Hepatocyte (in vitro differentiated cells): ENCODE measurements at regions not wholly inside any gene's neighbourhood (a gene's known extent, or its start where the extent isn't known, plus 50 kb on each side); places are given as distances from the start of the nearest gene placed in this dataset.

Source experiments
- DNase-seq: peaks from one replicate; pipeline ENCODE4 v3.0.0-alpha.2; 2016; ENCODE audit warnings: low spot score
- H2AFZ ChIP-seq: fragments of 200-600 bp; sonication (generic); 2 replicates; pipeline ENCODE4 v1.6.0; 2016; ENCODE audit warnings: antibody characterized with exemption, mild to moderate bottlenecking
- H3K27ac ChIP-seq: fragments of 200-600 bp; sonication (generic); 2 replicates; pipeline ENCODE4 v1.5.1; 2016; ENCODE audit warnings: mild to moderate bottlenecking
- H3K27me3 ChIP-seq: fragments of 200-600 bp; sonication (generic); 2 replicates; pipeline ENCODE4 v1.6.1; 2016
- H3K36me3 ChIP-seq: fragments of 200-600 bp; sonication (generic); replicated peaks from 2 replicates; pipeline ENCODE4 v1.5.1; 2016; ENCODE audit warnings: low read depth; ENCODE audit not compliant: insufficient read depth
- H3K4me1 ChIP-seq: fragments of 200-600 bp; sonication (generic); 2 replicates; pipeline ENCODE4 v1.5.1; 2016; ENCODE audit warnings: mild to moderate bottlenecking, moderate library complexity; ENCODE audit not compliant: insufficient read depth
- H3K4me2 ChIP-seq: fragments of 200-600 bp; sonication (generic); 2 replicates; pipeline ENCODE4 v1.6.0; 2016
- H3K4me3 ChIP-seq: fragments of 200-600 bp; sonication (generic); 2 replicates; pipeline ENCODE4 v1.5.1; 2016; ENCODE audit warnings: mild to moderate bottlenecking
- H3K79me2 ChIP-seq: fragments of 200-600 bp; sonication (generic); 2 replicates; pipeline ENCODE4 v1.6.0; 2017; ENCODE audit warnings: mild to moderate bottlenecking
- H3K9me2 ChIP-seq: fragments of 200-600 bp; sonication (generic); replicated peaks from 2 replicates; pipeline ENCODE4 v1.6.0; 2017; ENCODE audit warnings: mild to moderate bottlenecking; ENCODE audit not compliant: insufficient read depth
- H3K9me3 ChIP-seq: fragments of 200-600 bp; sonication (generic); 2 replicates; pipeline ENCODE4 v1.5.1; 2016; ENCODE audit warnings: low read depth, mild to moderate bottlenecking
- H4K20me1 ChIP-seq: fragments of 200-600 bp; sonication (generic); 2 replicates; pipeline ENCODE4 v1.6.0; 2016; ENCODE audit warnings: mild to moderate bottlenecking; ENCODE audit not compliant: insufficient read depth, poor library complexity, severe bottlenecking
- CTCF ChIP-seq: fragments of 200-600 bp; sonication (generic); IDR thresholded peaks from 2 replicates; pipeline ENCODE4 v1.5.1; 2016; ENCODE audit warnings: antibody characterized with exemption, mild to moderate bottlenecking; ENCODE audit not compliant: poor library complexity
- EZH2 ChIP-seq: fragments of 200-600 bp; sonication (generic); IDR thresholded peaks from 2 replicates; pipeline ENCODE4 v1.6.1; 2016; ENCODE audit warnings: antibody characterized with exemption, mild to moderate bottlenecking, borderline replicate concordance
- EZH2phosphoT487 ChIP-seq: fragments of 200-600 bp; sonication (generic); IDR thresholded peaks from one replicate; pipeline ENCODE4 v1.6.1; 2018; ENCODE audit warnings: antibody characterized with exemption, mild to moderate bottlenecking, low read depth, moderate library complexity; ENCODE audit not compliant: unreplicated experiment, severe bottlenecking
- WGBS: methylation state at CpG from one replicate; pipeline ENCODE4 v1.1.6; 2016; ENCODE audit warnings: low lambda C conversion rate; ENCODE audit errors: missing lambda C conversion rate; 5-methylcytosine and 5-hydroxymethylcytosine counted together

GRCh38 chr6:144737998-144738397 is 452.9 kb downstream of the UTRN start:
- no peak for DNase-seq
- no peaks in the 10 kb centered on the region for H3K4me1 ChIP-seq
- no peaks in the 10 kb centered on the region for H3K9me3 ChIP-seq
- no peaks in the 10 kb centered on the region for H4K20me1 ChIP-seq
- H3K79me2 ChIP-seq: no peaks in the 10 kb centered on the region
- WGBS: 82% methylated on average over 4 of the region's 4 CpGs
- no peaks in the 10 kb centered on the region for H3K36me3 ChIP-seq
- no peak overlapping the region for H2AFZ ChIP-seq
- no peak for TF ChIP-seq CTCF
- no peak for TF ChIP-seq EZH2
- TF ChIP-seq EZH2phosphoT487: no peak
- H3K9me2 ChIP-seq: no peaks in the 10 kb centered on the region
- H3K27ac ChIP-seq: no peak overlapping the region
- H3K4me3 ChIP-seq: no peak overlapping the region
- no peaks in the 10 kb centered on the region for H3K27me3 ChIP-seq
- H3K4me2 ChIP-seq: no peak overlapping the region

- Histone ChIP-seq H3K79me2 (no peaks in the 10 kb centered on the region), H3K4me3 (no peak overlapping the region), H3K4me1 (no peaks in the 10 kb centered on the region), H3K4me2 (no peak overlapping the region), H3K27ac (no peak overlapping the region), H3K27me3 (no peaks in the 10 kb centered on the region), H3K9me2 (no peaks in the 10 kb centered on the region), H3K9me3 (no peaks in the 10 kb centered on the region), H3K36me3 (no peaks in the 10 kb centered on the region), H2AFZ (no peak overlapping the region), H4K20me1 (no peaks in the 10 kb centered on the region)
- 94% methylated on average over 1 of the region's 1 CpG for WGBS
- no peak for DNase-seq
- TF ChIP-seq EZH2phosphoT487 (no peak), EZH2 (no peak), CTCF (no peak)
Measured at GRCh38 chr6:144739873-144740272, 454.7 kb downstream of the UTRN start.

- Histone ChIP-seq H3K36me3 (no peaks in the 10 kb centered on the region), H3K4me2 (no peak overlapping the region), H3K27ac (no peak overlapping the region), H3K4me3 (no peak overlapping the region), H2AFZ (no peak overlapping the region), H3K9me3 (no peaks in the 10 kb centered on the region), H3K27me3 (no peaks in the 10 kb centered on the region), H3K4me1 (no peaks in the 10 kb centered on the region), H3K9me2 (no peaks in the 10 kb centered on the region), H4K20me1 (no peaks in the 10 kb centered on the region), H3K79me2 (no peaks in the 10 kb centered on the region)
- WGBS: 96% methylated on average over 3 of the region's 3 CpGs
- DNase-seq: no peak
- TF ChIP-seq EZH2phosphoT487 (no peak), CTCF (no peak), EZH2 (no peak)
Measured at GRCh38 chr6:144741659-144742058, 456.5 kb downstream of the UTRN start.

- DNase-seq: no peak
- TF ChIP-seq CTCF (no peak), EZH2 (no peak), EZH2phosphoT487 (no peak)
- H2AFZ ChIP-seq: no peak overlapping the region
- 97% methylated on average over 2 of the region's 2 CpGs for WGBS
- H3K4me1 ChIP-seq: no peaks in the 10 kb centered on the region
- no peaks in the 10 kb centered on the region for H3K36me3 ChIP-seq
- H3K9me2 ChIP-seq: no peaks in the 10 kb centered on the region
- H3K4me3 ChIP-seq: no peak overlapping the region
- no peaks in the 10 kb centered on the region for H3K27me3 ChIP-seq
- no peak overlapping the region for H3K4me2 ChIP-seq
- H3K79me2 ChIP-seq: no peaks in the 10 kb centered on the region
- H3K27ac ChIP-seq: no peak overlapping the region
- no peaks in the 10 kb centered on the region for H3K9me3 ChIP-seq
- no peaks in the 10 kb centered on the region for H4K20me1 ChIP-seq
Measured at GRCh38 chr6:144742779-144743178, 457.6 kb downstream of the UTRN start.
